ENCODE measurements at regions not wholly inside any gene's neighbourhood (a gene's known extent, or its start where the extent isn't known, plus 50 kb on each side); places are given as distances from the start of the nearest gene placed in this dataset.

- DNase-seq: no peak
Observed at GRCh38 chr1:30061292-30062220, 661.8 kb downstream of the MATN1 start.

- no peak for DNase-seq
Observed at GRCh38 chr1:30060738-30061137, 662.6 kb downstream of the MATN1 start.

- DNase-seq: no peak
Observed at GRCh38 chr1:30058970-30059369, 664.4 kb downstream of the MATN1 start.

GRCh38 chr1:30054126-30054525 lies 669.3 kb downstream of the MATN1 start:
- no peak for DNase-seq

GRCh38 chr1:30052178-30052577 lies 671.2 kb downstream of the MATN1 start:
- no peak for DNase-seq

- DNase-seq: no peak
Observed at GRCh38 chr1:30051777-30052176, 671.6 kb downstream of the MATN1 start.

GRCh38 chr1:30049748-30050296 lies 673.6 kb downstream of the MATN1 start:
- no peak for DNase-seq

- DNase-seq: no peak
Observed at GRCh38 chr1:30048905-30049304, 674.5 kb downstream of the MATN1 start.

- no peak for DNase-seq
Observed at GRCh38 chr1:30047576-30047975, 675.8 kb downstream of the MATN1 start.

- DNase-seq: no peak
Observed at GRCh38 chr1:30046751-30047150, 676.6 kb downstream of the MATN1 start.

- no peak for DNase-seq
Observed at GRCh38 chr1:30045304-30046090, 677.9 kb downstream of the MATN1 start.

GRCh38 chr1:30044656-30045144 lies 678.7 kb downstream of the MATN1 start:
- DNase-seq: no peak

- DNase-seq: no peak
Observed at GRCh38 chr1:30043731-30044408, 679.5 kb downstream of the MATN1 start.

GRCh38 chr1:30043256-30043655 lies 680.1 kb downstream of the MATN1 start:
- no peak for DNase-seq

GRCh38 chr1:30042438-30043147 lies 680.8 kb downstream of the MATN1 start:
- DNase-seq: no peak

- DNase-seq: no peak
Observed at GRCh38 chr1:30041741-30042437, 681.5 kb downstream of the MATN1 start.

GRCh38 chr1:30040081-30041019 lies 683.0 kb downstream of the MATN1 start:
- DNase-seq: no peak

- no peak for DNase-seq
Observed at GRCh38 chr1:30039354-30040080, 683.9 kb downstream of the MATN1 start.

- no peak for DNase-seq
Observed at GRCh38 chr1:30038134-30039025, 685.0 kb downstream of the MATN1 start.

Measured in NCI-H1105 treated with DMSO at 0.1 percent for 48 hours (cell line).